ENCODE measurements at regions not wholly inside any gene's neighbourhood (a gene's known extent, or its start where the extent isn't known, plus 50 kb on each side); places are given as distances from the start of the nearest gene placed in this dataset.
"Not testable (repeated sequence)": the region's sequence is repeated elsewhere in the genome, so short reads cannot be mapped to it uniquely, and the experiment has no call there.

- DNase-seq = not testable (repeated sequence)
These were observed 1136.6 kb downstream of the FSCB start for GRCh38 chr14:43370565-43370896.

DNA sequence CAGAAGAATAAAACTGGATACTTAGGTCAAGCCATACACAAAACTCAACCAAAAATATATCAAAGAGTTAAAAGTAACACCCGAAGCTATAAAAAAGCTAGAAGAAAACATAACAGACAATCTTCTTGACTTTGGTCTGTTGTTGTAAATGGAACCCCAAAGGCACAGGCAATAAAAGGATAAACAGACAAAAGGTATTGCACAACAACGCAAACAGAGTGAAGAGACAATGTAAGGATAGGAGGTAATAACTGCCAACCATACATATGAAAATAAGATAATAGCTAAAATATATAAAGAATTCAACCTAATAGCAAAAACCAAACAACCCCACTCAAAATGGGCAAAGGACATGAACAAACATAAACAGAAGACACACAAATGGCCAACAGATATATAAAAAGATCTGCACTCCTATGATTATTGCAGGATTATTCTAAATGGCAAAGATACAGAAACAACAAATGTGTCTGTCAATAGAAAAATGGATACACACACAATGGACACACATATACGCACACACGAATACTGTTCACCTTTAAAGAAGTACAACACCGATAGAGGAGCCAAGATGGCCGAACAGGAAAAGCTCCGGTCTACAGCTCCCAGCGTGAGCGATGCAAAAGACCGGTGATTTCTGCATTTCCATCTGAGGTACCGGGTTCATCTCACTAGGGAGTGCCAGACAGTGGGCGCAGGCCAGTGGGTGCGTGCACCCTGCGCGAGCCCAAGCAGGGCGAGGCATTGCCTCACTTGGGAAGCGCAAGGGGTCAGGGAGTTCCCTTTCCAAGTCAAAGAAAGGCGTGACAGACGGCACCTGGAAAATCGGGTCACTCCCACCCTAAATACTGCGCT is 1137.1 kb downstream of the FSCB start:
- no peak for DNase-seq

DNA sequence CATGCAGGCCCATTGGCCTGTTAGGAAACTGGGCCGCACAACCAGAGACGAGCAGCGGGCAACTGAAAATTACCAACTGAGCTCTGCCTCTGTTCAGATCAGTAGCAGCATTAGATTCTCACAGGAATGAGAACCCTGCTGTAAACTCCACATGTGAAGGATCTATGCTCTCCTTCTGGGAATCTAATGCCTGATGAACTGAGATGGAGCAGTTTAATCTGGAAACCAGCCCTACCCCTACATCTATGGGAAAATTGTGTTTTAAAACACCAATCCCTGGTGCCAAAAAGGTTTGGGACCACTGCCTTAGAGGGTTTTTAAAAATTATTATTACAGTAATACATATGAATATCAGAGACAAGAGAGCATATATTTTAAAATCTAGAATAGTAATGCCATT is 1144.5 kb downstream of the FSCB start:
- DNase-seq = no peak

GRCh38 chr14:43361751-43362150 is 1145.3 kb downstream of the FSCB start:
- DNase-seq = no peak

DNA sequence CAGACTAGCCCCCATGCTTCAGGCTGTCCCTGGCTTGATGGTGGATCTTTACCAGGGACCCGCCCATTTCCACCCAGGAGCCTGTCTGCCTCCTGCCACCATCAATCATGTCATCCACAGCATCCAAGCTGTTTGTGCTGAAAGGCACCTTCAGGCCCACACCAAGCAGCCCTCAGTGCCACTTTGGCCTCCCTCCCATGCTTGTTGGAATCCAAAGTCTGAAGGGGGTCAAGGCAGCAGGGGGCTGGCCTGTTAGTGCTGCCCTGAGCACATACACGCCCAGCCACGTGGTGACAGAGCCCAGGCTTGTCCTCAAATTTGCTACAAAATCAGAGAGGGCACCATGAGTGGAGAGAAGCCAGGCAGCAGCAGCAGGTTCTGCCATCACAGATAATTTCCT is 1146.8 kb downstream of the FSCB start:
- DNase-seq = no peak

DNA sequence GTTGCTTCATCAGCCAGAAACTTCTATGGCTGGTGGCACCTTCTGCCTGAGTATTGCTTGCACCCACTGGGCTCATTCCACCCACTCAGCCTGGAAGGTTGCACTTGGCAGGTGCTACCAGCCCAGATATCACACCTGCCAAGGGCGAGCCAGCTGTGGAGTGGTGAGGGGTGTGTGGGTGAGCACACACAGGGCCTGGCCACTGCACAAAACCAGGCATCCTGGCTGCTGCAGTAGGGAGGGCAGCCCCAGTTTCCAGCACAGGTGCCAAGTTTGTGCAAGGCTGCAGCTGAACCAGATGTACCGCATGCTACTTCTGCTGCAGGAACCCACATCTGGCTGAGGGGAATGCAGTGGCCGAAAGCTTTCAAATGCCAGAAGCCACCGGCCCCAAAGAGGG is 1147.8 kb downstream of the FSCB start:
- no peak for DNase-seq

GRCh38 chr14:43356979-43357545 is 1150.0 kb downstream of the FSCB start:
- no peak for DNase-seq

DNA sequence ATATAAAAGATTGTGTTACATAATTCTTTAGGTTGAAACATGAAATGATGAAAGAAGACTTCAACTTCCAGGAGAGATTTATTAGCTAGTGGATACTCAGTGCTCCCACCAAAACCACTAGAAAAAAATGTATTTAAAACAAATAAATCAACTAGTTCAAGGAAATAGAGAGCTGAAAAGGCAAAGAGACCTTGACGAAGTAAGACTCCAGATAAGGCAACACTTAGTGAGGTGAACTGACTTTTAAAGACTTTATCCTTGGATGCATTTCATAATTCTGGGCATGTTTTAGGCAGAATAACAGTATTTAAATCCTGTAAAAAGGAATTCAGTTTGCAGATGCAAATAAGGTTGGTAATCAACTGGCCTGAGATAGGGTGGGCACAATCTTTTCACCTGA is 1150.7 kb downstream of the FSCB start:
- DNase-seq = no peak

DNA sequence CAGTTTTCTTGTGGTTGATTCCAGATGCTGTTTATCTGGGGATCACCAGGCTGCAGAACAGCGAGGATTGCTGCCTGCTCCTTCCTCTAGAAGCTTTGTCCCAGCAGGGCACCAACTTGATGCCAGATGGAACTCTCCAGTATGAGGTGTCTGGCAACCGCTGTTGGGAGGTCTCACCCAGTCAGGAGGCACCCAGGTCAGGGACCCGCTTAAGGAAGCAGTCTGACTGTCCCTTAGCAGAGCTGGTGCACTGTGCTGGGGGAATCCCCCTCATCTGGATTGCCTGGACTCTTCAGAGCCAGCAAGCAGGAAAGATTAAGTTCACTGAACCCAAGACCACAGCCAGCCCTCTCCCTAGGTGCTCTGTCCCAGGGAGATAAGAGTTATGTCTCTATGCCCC is 1165.2 kb downstream of the FSCB start:
- no peak for DNase-seq

DNA sequence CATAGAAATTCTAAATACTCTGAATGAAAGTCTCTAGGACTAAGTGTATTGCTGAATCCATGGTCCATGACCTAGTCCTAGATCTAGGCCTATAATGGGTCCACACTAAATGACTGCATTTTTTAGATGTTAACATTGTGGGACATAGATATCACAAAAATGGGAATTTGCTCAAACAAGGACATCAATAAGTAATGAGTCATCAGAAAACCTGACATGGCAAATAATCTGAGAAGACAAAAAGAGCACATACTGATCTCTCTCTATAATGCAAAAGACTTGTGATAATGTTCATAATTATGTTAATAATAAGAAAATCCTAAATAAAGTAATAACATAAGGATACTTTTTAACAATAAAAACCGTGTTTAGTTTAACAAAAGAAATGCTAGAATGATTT is 1168.4 kb downstream of the FSCB start:
- no peak for DNase-seq

DNA sequence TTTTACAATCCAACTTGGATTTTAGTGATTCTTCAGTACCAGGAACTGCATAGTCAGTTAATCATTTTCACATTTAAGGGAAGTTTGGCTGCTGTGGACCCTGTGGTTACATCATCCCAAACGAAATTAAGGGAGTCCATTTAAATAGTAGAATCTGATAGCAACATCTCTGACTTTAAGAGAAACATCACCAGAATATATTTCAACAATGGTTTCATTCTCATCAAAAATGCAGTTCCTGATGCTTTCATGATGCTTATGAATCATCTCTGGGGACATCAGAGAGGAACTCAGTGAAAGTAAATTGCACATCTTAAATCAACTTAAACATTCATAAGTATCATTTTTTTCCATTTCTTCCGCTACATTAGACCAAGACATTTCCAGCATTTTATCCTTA is 1170.7 kb downstream of the FSCB start:
- no peak for DNase-seq

GRCh38 chr14:43326501-43327407 is 1180.3 kb downstream of the FSCB start:
- not testable (repeated sequence) for DNase-seq

- DNase-seq = no peak
These were observed 1190.7 kb downstream of the FSCB start for GRCh38 chr14:43316427-43316826.

GRCh38 chr14:43313719-43314118 is 1193.4 kb downstream of the FSCB start:
- DNase-seq = no peak

- DNase-seq = no peak
These were observed 1198.5 kb downstream of the FSCB start for GRCh38 chr14:43308421-43309110.

GRCh38 chr14:43307836-43308235 is 1199.2 kb downstream of the FSCB start:
- no peak for DNase-seq

DNA sequence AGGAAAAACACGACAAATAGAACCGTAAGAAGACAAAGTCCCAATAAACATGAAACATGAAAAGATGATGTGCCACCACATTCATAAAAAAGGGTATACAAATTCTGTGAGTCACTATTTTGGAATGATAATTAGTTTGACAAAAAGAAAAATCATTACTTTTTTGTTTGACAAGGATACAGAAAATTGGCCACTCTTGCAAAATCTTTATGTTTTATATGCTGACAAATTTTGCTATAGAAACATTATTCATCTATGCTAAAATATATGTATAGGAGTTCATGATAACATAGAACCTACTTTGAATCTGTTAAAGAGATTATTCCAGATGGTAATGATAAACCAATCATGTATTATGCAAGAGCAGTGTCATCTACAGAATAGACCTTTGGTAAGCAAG is 1201.0 kb downstream of the FSCB start:
- DNase-seq = no peak

DNA sequence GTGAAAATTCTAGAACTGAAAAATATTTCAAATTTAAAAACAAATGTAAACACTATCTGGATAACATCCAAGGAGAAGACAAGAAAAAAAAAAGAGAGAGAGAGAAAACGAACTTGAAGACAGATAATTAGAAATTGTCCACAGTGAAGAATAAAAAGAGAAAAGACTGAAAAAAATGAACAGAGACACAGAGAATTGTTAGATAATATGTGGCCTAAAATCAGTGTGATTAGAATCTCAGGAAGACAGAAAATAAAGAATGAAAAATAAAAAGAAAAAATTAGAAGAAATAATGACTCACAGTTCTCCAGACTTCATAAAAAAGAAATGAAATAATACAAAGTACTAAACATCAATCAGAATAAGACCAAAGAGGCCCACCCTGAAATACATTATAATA is 1209.3 kb downstream of the FSCB start:
- DNase-seq = no peak

- not testable (repeated sequence) for DNase-seq
These were observed 1211.0 kb downstream of the FSCB start for GRCh38 chr14:43296061-43296460.

- no peak for DNase-seq
These were observed 1221.5 kb downstream of the FSCB start for GRCh38 chr14:43285575-43285974.

DNA sequence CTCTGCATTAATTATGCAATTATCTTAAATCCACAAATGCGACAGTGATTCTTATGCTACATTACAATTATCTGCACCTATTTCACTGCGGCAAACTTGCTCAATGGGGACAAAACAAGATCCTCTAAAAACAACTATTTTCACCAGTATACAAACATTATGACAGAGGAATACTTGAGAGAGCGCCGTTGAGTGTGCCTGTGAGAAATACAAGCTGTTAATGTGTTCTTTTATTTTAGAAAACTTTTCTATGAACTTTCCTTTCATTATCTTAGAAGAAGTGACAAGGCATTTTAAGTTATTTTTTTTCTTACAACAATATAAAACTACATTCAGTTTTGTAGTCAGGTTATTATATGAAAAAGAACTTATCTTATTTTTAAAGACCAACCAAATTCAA is 1247.0 kb downstream of the FSCB start:
- no peak for DNase-seq

GRCh38 chr14:43258396-43258795 is 1248.7 kb downstream of the FSCB start:
- DNase-seq = no peak

- DNase-seq = not testable (repeated sequence)
These were observed 1250.1 kb downstream of the FSCB start for GRCh38 chr14:43256996-43257395.
